ENCODE measurements at regions not wholly inside any gene's neighbourhood (a gene's known extent, or its start where the extent isn't known, plus 50 kb on each side); places are given as distances from the start of the nearest gene placed in this dataset.

- TF ChIP-seq POLR2A (IDR thresholded peaks at IDR 0.05) (no peak), CTCF (IDR thresholded peaks at IDR 0.05) (no peak)
Observed at GRCh38 chr10:1932692-1933094, 195.4 kb upstream of the ADARB2 start.
